HT1080 (cell line): ENCODE measurements at regions not wholly inside any gene's neighbourhood (a gene's known extent, or its start where the extent isn't known, plus 50 kb on each side); places are given as distances from the start of the nearest gene placed in this dataset.
"Not testable (repeated sequence)": the region's sequence is repeated elsewhere in the genome, so short reads cannot be mapped to it uniquely, and the experiment has no call there.

Experiments used
- DNase-seq: peaks from one replicate; pipeline ENCODE4 v3.0.0-alpha.2; 2015; ENCODE audit warnings: low read depth

DNA sequence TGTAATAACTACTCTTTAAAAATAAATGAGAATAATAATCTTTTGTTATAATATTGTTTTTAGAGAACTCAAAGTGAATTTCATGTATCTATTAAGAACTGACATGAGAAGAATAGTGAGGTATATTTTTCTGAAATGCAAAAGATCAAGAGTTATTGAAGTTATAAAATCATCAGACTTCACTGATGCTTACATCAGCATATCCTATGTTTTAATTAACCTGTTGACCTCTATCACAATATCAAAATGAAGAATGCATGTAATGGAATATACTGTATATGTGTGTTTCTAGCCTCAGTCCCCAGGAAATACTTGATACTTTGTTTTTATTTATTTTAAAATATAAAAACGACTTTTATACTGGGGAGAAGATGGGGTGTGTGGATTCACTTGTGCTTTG is 533.1 kb downstream of the KCTD16 start:
- DNase-seq: no peak

DNA sequence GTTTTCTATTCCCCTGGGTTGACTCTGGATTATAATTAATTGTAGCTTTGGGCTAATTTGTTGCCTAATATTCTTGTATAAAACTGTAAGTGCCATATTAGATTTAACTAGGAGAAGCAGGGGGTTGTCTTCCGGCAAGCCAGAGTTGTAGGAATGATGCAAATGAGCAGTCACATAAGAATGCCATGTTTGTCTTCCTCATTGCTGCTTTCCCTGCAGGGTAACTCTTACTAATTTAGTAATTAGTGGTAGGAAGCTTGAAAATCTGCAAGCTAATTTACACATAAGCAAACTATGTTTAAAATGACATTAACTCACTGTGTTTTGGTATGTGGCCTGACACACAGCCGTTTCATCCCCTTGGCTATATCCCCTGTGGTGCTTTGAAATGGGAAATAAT is 527.8 kb downstream of the KCTD16 start:
- no peak for DNase-seq

DNA sequence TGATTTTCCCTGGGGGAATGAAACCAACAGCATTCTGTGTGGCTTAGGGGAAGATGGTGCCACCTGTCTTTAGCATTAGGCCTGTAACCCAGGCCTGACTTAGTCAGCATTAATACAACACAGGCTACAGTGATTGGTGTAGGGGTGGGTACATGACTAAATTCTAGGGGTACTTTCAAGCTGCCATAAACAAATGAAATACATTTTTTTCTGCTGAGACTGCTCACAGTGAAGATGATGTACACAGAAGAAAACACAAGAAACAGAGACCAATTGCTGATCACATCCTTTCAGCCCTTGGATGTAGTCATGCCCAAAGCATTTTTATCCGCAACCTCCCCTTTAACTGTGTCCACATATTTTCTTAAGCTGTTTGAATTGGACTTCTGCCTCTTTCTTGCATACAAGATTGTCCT is 527.2 kb downstream of the KCTD16 start:
- DNase-seq: peak; percentile 88

DNA sequence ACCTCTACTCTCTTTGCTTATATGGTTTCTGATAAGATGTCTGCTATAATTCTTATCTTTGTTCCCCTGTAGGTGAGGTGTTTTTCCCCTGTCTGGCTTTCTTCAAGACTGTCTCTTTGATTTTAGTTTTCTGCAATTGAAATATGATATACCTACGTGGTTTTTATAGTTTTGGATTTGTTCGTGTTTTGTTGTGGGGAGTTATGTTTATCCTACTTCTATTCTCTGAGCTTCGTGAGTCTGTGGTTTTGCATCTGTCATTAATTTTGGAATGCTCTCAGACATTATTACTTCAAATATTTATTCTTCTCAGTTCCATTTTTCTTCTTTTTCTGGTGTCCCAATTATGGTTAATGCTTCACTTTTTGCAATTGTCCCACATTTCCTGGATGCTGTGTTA is 521.3 kb downstream of the KCTD16 start:
- DNase-seq: no peak

DNA sequence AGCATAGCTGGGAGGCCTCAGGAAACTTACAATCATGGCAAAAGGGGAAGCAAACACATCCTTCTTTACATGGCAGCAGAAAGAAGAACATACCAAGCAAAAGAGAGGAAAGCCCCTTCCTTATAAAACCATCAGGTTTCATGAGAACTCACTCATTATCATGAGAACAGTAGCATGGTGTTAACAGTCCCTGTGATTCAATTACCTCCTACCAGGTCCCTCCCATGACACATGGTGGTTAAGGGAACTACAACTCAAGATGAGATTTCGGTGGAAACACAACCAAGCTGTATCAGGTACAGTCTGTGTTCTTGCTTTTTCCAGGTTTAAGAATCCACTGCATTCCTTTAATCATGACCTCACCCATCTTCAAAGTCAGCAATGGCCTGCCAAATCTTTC is 514.2 kb downstream of the KCTD16 start:
- DNase-seq: no peak

DNA sequence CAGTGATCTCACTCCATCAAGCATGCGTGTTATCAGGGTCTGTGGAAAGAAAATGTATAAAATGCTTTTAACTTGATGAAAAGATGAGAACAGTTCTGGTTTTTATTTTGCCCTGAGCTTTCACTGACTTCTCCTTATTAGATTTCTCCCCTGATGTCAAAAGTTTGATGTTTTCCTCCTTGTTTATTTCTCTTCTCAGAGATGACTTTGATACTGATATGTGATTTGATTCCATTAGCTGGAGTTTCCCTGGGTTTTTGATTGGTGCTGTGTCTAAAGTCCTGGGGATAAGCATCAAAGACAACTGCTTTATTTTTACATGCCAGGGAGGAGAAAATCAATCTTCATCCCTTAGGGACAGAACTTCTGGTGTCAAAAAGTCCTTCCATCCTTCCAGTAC is 510.0 kb downstream of the KCTD16 start:
- no peak for DNase-seq

DNA sequence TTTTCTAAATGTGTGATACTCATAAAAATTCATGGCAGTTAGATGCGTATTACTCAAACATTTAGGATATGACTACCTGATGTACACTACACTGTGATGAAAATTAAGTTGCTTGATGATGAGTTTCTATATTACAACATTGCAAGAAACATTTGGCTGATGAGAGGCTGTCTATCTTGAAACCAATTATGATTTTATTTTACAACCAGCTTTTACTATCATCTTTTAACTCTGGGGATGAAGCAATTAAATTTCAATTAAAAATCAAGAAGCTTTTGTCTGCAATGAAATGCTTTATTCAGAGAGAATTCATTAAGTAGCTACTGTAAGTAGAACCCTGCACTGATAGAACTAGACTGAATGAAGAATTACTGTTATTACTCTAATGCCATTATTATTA is 500.4 kb downstream of the KCTD16 start:
- DNase-seq: no peak

DNA sequence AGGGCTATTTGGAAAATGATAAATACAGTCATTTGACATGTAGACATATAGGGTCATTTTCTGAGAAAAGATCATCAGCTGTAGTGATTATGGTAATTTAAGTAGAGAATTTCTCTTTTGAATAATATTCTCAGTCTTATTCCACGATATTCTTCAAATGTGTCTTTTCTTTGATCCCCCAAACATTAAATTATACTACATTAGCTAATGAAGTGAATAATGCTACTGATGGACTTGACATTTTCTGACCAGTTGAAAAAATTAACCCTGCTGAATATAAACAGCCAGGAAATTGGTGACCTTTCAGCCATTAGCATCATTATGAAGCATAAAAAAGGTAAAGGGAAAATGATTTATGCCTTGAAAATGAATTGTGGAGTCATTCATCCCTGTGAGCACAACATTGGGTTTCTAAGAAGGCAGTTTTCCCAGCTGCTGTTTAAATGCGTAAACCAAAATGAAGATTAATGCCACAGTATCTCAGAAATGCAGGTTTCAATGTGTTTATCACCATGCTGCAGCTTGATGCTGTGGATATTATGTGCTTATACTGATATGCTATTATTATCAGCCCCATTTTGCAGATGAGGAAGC is 489.1 kb downstream of the KCTD16 start:
- DNase-seq: no peak

DNA sequence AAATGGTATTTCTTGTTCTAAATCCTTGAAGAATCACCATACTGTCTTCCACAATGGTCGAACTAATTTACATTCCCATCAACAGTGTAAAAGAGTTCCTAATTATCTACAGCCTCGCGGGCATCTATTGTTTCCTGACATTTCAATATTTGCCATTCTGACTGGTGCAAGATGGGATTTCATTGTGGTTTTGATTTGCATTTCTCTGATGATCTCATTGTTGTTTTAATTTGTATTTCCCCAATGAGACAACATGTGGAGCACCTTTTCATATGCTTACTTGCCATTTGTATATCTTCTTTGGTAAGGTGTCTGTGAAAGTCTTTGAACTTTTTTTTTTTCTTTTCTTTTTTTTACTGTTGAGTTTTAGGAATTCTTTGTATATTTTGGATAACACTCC is 473.6 kb downstream of the KCTD16 start:
- no peak for DNase-seq

DNA sequence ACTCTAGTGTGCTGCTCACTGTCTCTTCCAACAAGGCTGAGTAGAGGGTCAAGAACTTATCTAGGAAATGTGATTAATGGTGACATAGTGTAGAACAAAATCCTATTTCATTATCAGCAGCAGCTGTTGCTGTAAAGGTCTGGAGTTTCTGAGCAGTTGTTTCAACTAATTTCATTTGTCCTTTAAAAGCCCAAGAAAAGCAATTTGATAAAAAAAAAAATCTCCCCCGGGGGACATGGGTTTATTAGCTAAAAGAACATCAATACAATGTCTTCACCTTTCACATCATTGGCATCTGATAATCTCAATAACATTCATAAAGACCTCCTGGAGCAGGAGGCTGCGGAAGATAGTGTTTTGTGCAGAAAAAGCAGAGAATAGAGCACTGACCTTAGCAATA is 468.1 kb downstream of the KCTD16 start:
- no peak for DNase-seq

DNA sequence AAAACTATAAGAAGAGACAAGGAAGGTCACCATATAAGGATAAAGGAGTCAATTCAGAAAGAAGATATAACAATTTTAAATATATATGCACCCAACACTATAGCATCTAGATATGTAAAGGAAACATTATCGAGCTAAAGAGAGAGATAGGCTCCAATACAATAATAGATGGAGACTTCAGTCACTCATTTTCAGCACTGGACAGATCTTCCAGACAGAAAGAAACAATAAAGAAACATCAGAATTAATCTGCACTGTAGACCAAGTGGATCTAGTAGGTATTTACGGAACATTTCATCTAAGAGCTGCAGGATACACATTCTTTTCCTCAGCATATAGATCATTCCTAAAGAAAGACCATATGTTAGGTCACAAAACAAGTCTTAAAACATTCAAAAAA is 463.5 kb downstream of the KCTD16 start:
- DNase-seq: no peak

DNA sequence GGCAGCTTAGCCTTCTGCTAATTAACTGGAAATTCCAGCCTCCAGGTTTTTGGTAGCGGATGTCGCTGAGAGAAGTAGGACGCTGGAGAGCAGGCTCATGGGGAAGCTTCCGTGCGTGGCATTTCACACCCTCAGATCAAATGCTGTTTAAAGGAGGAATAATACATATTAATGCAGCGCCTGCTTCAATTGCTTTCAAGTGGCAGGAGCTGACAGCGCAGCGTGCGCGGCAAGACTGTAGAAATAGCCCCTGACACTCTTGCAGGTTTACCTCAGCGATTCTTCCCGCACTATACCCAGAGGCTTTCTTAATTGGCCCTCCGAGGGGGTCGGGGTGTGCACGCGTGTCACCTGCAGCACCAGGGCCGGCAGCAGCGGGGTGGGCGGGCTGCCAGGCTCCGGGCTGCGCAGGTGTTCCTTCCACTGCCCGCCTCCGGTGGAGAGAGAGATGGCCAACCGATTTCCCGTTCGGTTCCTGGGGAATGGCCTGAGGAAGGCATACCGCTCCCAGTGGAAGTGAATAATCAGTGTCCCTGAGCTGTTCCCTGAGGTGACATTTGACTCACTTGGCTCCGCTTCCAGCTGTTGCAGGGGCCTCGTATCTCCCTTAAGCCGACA is 427.9 kb downstream of the KCTD16 start:
- DNase-seq: no peak

DNA sequence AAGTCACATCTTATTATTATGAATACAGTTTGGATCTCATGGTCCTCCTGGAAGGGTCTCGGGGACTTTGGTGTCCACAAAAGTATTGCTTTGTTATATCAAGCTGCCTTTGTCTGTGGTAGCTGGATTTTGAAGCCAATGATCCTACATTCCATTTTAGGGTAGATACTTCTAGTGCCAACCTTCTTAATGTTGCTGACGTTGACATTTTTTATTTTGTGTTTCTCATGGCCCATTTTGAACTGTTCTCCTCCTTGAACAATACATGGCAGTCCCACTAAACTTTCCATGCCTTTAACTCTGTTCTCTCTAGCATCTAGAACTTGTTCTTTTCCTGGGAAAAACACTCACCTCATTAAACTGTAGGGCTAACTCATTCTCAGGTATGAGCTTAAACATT is 425.8 kb downstream of the KCTD16 start:
- no peak for DNase-seq

DNA sequence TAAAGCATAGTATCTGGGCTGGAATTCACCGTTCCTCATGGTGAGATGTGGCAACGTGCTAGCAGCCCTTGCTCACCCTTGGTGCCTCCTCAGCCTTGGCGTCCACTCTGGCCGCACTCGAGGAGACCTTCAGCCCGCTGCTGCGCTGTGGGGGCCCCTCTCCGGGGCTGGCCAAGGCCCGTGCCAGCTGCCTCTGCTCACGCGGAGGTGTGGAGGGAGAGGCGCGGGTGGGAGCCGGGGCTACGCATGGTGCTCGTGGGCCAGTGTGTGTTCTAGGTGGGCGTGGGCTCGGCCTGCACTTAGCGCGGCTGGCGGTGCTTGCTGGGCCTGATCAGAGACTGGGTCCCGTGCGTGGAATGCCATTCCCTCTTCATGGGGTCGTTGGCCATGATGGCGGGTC is 424.2 kb downstream of the KCTD16 start:
- DNase-seq: no peak

DNA sequence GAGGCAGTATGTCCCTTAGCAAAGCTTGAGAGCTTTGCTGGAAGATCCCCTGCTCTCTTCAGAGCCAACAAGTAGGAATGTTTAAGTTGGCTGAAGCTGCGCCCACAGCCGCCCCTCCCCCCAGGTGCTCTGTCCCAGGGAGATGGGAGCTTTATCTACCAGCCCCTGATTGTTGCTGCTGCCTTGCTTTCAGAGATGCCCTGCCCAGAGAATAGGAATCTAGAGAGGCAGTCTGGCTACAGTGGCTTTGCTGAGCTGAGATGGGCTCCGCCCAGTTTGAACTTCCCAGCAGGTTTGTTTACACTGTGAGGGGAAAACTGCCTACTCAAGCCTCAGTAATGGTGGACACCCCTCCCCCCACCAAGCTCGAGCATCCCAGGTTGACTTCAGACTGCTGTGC is 423.6 kb downstream of the KCTD16 start:
- not testable (repeated sequence) for DNase-seq

DNA sequence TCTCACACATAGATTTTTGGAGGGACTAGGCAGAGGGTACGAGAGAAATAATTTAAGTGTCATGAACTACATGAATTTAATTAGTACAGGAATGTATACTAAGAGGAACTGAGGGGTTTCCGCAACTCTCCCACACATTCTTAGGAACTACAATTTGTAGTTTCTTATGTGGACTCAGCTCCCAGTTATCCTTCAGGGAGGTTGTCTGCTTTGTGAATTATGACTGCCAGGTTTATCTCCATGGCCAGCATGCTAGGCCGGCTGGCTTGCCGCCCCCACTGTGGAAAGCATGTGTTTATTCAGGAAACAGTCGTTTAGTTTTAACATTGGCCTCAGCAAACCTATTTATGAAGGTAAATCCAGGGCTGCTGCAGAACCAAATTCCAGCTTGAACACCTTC is 415.0 kb downstream of the KCTD16 start:
- DNase-seq: no peak

DNA sequence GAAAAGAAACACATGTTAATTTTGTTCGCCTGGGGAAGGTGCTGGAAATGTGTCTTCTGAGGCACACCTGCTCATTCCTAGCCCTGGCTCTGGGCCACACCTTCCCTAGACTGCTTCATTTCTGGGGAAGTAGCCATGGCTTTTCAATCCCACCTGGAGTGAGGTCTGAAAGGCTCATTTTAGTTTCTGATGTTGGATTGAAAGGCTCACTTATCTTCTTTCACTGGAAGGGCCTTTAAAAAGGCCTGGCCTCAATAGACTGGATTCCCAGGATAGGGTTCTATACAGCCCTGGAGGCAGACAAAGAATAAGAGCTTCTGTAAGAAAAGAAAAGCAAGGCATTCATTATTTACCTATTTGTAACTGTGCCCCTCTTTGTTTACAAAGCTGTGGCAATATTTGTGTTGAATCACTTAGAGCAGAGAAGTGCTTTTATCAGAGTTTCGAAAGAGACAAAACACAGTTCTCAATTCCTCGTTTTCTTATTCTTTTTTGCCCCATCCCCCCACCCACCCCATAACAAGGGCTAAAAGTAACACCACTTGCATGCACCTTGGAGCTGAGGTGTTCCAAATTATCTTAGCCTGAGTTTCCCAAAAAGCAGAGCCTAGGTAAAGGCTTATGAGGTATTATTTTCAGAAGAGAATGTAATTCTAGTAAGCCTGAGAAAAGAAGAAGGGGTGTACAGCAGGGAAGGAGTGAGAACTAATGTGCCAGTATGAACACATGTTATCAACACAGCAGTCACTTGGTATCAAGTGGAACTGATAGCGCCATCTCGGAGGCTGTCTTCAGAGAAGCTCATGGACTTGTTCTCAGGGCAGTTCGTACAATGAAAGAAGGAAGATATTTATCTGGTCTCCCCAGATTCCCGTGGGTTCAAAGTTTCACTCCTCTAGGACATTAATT is 413.1 kb downstream of the KCTD16 start:
- no peak for DNase-seq

DNA sequence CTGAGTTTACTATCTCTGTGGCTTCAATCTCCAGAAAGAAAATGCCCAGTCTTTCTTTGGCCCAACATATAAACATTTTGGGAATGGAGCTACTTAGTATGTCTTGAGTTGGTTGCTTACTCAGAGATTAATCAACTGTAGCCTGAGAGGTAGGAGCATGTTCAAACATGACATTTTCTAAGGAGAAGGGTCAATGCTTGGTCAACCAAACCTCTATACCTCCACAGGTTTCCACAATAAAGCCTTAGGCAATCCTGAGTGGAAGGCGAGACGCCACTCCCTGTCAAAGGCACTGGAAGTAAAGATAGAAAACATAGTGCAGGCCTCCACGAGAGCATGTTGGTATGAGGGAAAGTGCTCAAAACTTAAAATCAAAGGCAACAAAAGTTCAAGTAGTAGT is 411.4 kb downstream of the KCTD16 start:
- DNase-seq: no peak

DNA sequence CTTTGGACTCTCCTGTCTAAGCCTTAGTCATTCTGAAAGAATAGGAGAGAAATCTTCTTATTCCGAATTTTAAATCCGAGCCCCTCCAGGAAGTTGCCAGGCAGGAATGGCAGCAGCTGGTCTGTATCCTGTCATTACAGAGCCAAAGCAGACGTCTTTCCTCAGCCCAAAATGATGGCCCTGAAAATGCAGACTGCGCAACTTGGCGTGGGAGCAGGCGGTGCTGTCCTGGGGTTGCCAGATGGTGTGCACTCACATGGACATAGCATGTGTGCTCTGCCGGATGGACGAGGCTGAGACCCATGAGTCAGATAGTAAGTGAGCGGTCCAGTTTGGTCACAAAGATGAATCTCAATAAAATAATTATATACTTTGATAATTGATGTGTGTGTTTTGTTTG is 410.4 kb downstream of the KCTD16 start:
- no peak for DNase-seq

DNA sequence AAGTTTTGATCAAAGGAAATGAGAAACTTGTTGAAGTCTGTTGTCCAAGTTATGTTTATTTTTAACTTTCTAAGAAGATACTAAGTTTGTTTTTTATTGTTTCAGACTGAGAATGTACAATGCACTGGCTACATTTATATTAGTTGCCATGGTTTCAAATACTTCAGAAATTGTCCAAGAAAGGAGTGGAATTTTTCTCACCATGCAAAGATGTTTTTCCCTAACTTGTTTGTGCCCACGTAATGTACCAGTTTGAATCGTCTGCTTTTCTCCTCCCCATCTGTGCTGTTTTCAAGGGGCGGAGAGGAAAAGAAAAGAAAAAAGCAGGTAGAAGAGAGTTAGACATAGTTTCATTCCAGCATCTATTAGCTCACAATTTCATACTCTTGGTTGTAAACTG is 407.0 kb downstream of the KCTD16 start:
- DNase-seq: no peak

DNA sequence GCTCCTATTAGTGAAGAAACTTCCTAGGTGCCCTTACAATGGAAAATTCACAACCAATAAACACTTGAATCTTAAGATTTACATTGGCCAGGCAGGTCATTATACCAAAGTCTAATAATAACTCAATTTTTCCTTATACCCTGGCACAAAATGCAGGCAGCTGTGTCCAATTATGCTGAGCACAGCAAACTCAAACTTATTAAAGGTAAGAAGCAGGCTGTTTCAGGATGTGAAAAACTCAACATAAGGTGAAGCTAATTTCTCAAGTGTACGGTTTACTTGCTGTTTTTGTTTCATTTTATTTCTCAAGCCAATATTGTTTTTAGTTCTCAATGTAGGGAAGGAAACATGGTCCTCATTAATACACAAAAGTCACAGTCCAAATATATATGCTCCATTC is 405.1 kb downstream of the KCTD16 start:
- no peak for DNase-seq

DNA sequence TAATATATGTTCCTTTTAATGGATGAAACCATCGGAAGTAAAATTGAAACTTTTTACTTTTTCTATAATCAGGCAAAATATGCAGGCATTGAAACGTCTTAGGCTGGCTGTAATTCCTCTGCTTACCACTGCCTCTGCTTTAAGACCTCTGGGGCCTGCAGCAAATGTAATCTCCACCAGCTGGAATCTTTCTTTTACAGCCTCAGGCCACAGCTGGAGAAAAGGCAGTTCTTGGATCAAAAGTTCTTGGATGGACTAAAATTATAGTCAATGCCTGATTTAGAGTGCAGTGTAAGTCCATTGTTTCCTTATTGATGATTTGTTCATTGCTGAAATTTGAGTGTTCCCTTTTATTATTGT is 396.7 kb downstream of the KCTD16 start:
- no peak for DNase-seq
